Psoas muscle (tissue), 7 donors: ENCODE measurements at regions not wholly inside any gene's neighbourhood (a gene's known extent, or its start where the extent isn't known, plus 50 kb on each side); places are given as distances from the start of the nearest gene placed in this dataset.

ENCODE experiments used
- ATAC-seq, 4 donors: fragments of 200-7000 bp; cut with Tn5 transposase; one replicate each; pipeline ENCODE4 v1.9.1; 2020; ENCODE audit warnings: moderate library complexity in 3 of 4, mild to moderate bottlenecking in 2 of 4
- DNase-seq, 2 donors: peaks; one replicate each; pipeline ENCODE4 v3.0.0-alpha.2; 2020
- H3K27ac ChIP-seq: fragments of 200-600 bp; one replicate; pipeline ENCODE4 v1.8.0; 2022
- H3K27me3 ChIP-seq, 3 donors: fragments of 200-600 bp in 1 of 3; one replicate each; pipeline versions ENCODE4 v1.6.1 to v1.8.0; 2013 to 2022; ENCODE audit warnings: low read length in 2 of 3, mild to moderate bottlenecking in 2 of 3, moderate library complexity in 1 of 3; ENCODE audit not compliant: insufficient read depth in 3 of 3
- H3K36me3 ChIP-seq, 2 donors: fragments of 200-600 bp in 1 of 2; one replicate each; pipeline versions ENCODE4 v1.6.1 to v1.8.0; 2013 to 2022; ENCODE audit warnings: low read depth in 1 of 2, mild to moderate bottlenecking in 1 of 2, moderate library complexity in 1 of 2; ENCODE audit not compliant: insufficient read depth in 1 of 2
- H3K4me1 ChIP-seq: fragments of 200-600 bp; one replicate; pipeline ENCODE4 v1.8.0; 2022
- H3K4me3 ChIP-seq: fragments of 200-600 bp; one replicate; pipeline ENCODE4 v1.8.0; 2022; ENCODE audit warnings: mild to moderate bottlenecking
- H3K9me3 ChIP-seq: fragments of 200-600 bp; one replicate; pipeline ENCODE4 v1.8.0; 2022
- CTCF ChIP-seq: fragments of 200-600 bp; IDR thresholded peaks from one replicate; pipeline ENCODE4 v1.8.0; 2022; ENCODE audit warnings: antibody characterized with exemption
- WGBS, 3 donors: extraction: QIAGEN DNeasy Blood & Tissue Kit; methylation state at CpG; one replicate each; pipeline versions ENCODE4 v1.1.6 to v1.1.7; 2013; 5-methylcytosine and 5-hydroxymethylcytosine counted together
- intact Hi-C, 2 donors: fragments of 100-400 bp; cut with DNase I; formaldehyde crosslinking; loops; one replicate each; pipeline versions ENCODE4 v1.11.0 to v1.14.2; 2022
- donor health status: healthy with polysubstance abuse.
- donor health status: DM: no; HTN: no; CAD: no; lungs with moderate emphysema.
- donor health status: Bipolar disorder and iron deficiency.
- donor health status: healthy.
- donor health status: DM: yes; HTN: yes; CAD: no.
- donor health status: DM: no; HTN: no; CAD: no.
- donor health status: DM: yes; HTN: yes; CAD: no.

GRCh38 chr5:9712911-9713310, 82.8 kb upstream of the TAS2R1 start:
- Histone ChIP-seq H3K36me3 (no peaks in the 10 kb centered on the region), H3K4me1 (no peaks in the 10 kb centered on the region), H3K27me3 (no peaks in the 10 kb centered on the region), H3K4me3 (no peak overlapping the region), H3K9me3 (no peaks in the 10 kb centered on the region), H3K27ac (no peak overlapping the region)
- 18 to 25% (median 19%) methylated on average over 8 of the region's 8 CpGs for WGBS, 3 donors
- DNase-seq: no peak
- no peak for TF ChIP-seq CTCF
- no peak for ATAC-seq
- intact Hi-C loops: no loop called here

- Histone ChIP-seq H3K36me3 (no peaks in the 10 kb centered on the region), H3K27me3 (no peaks in the 10 kb centered on the region), H3K4me3 (no peak overlapping the region), H3K27ac (no peak overlapping the region), H3K9me3 (no peaks in the 10 kb centered on the region), H3K4me1 (no peaks in the 10 kb centered on the region)
- no peak for TF ChIP-seq CTCF
- WGBS, 3 donors: 86 to 90% (median 87%) methylated on average over 4 of the region's 4 CpGs
- intact Hi-C loops: no loop called here
- DNase-seq: no peak
- ATAC-seq: no peak
These were observed 82.4 kb upstream of the TAS2R1 start for GRCh38 chr5:9712506-9712905.

- ATAC-seq (no peak), DNase-seq (no peak)
- TF ChIP-seq CTCF: no peak
- WGBS, 3 donors: 83 to 96% (median 89%) methylated on average over 1 of the region's 1 CpG
- Histone ChIP-seq H3K4me1 (no peaks in the 10 kb centered on the region), H3K27ac (no peak overlapping the region), H3K27me3 (no peaks in the 10 kb centered on the region), H3K36me3 (no peaks in the 10 kb centered on the region), H3K9me3 (no peaks in the 10 kb centered on the region), H3K4me3 (no peak overlapping the region)
- intact Hi-C loops: no loop called here
These were observed 79.9 kb upstream of the TAS2R1 start for GRCh38 chr5:9710069-9710468.

- ATAC-seq (no peak), DNase-seq (no peak)
- TF ChIP-seq CTCF: no peak
- H3K4me1 ChIP-seq: no peaks in the 10 kb centered on the region
- no peaks in the 10 kb centered on the region for H3K9me3 ChIP-seq
- 88 to 92% (median 91%) methylated on average over 12 of the region's 12 CpGs for WGBS, 3 donors
- intact Hi-C loops: no loop called here
- H3K4me3 ChIP-seq: no peak overlapping the region
- no peaks in the 10 kb centered on the region for H3K36me3 ChIP-seq
- H3K27me3 ChIP-seq: no peaks in the 10 kb centered on the region
- H3K27ac ChIP-seq: no peak overlapping the region
These were observed 77.7 kb upstream of the TAS2R1 start for GRCh38 chr5:9707732-9708462.

- Histone ChIP-seq H3K4me1 (no peaks in the 10 kb centered on the region), H3K27ac (no peak overlapping the region), H3K9me3 (no peaks in the 10 kb centered on the region), H3K4me3 (no peak overlapping the region), H3K36me3 (no peaks in the 10 kb centered on the region), H3K27me3 (no peaks in the 10 kb centered on the region)
- intact Hi-C loops: no loop called here
- DNase-seq (no peak), ATAC-seq (no peak)
- 75 to 88% (median 88%) methylated on average over 3 of the region's 3 CpGs for WGBS, 3 donors
- TF ChIP-seq CTCF: no peak
These were observed 69.5 kb upstream of the TAS2R1 start for GRCh38 chr5:9699681-9700080.
